H1 (cell line): ENCODE measurements at regions not wholly inside any gene's neighbourhood (a gene's known extent, or its start where the extent isn't known, plus 50 kb on each side); places are given as distances from the start of the nearest gene placed in this dataset.

ENCODE experiments used
- CTCF ChIA-PET: fragments of 300-600 bp; sonication (Branson Sonifier 250); formaldehyde crosslinking; loops from one replicate; lab custom pipeline; 2021; ENCODE audit not compliant: partially characterized antibody; lab: Charles Lee
- POLR2A ChIA-PET: fragments of 300-600 bp; sonication (Branson Sonifier 250); formaldehyde crosslinking; loops from one replicate; lab custom pipeline; 2021; ENCODE audit warnings: inconsistent platforms; ENCODE audit not compliant: partially characterized antibody; lab: Charles Lee
- DNase-seq, 2 experiments: peaks; one replicate each; pipeline versions ENCODE4 v3.0.0 to v3.0.0-alpha.2; 2010 to 2022; ENCODE audit warnings: low spot score in 2 of 2, low read depth in 1 of 2, mixed read lengths in 1 of 2
- FAIRE-seq: peaks from 2 replicates; lab custom pipeline; 2011; peaks lifted over from hg19 to GRCh38; lab: Jason Lieb, UNC
- H2AFZ ChIP-seq: 2 replicates; pipeline ENCODE4 v1.8.1; 2012; ENCODE audit warnings: low read length, inconsistent platforms
- H2AK5ac ChIP-seq: 2 replicates; pipeline ENCODE4 v1.6.1; 2013; ENCODE audit warnings: low read depth, low read length
- H2BK120ac ChIP-seq: replicated peaks from 2 replicates; pipeline ENCODE3; 2013; ENCODE audit warnings: low read depth, low read length, inconsistent platforms
- H2BK12ac ChIP-seq: 2 replicates; pipeline ENCODE4 v1.6.1; 2013; ENCODE audit warnings: low read depth, low read length
- H2BK15ac ChIP-seq: 2 replicates; pipeline ENCODE4 v1.6.1; 2013; ENCODE audit warnings: low read length
- H2BK20ac ChIP-seq: 2 replicates; pipeline ENCODE4 v1.6.1; 2013; ENCODE audit warnings: low read length
- H2BK5ac ChIP-seq: 2 replicates; pipeline ENCODE4 v1.6.1; 2013; ENCODE audit warnings: low read depth, low read length
- H3K14ac ChIP-seq: 2 replicates; pipeline ENCODE4 v1.6.1; 2013; ENCODE audit warnings: inconsistent platforms; ENCODE audit not compliant: insufficient read length
- H3K18ac ChIP-seq: 2 replicates; pipeline ENCODE4 v1.6.1; 2013; ENCODE audit warnings: low read length; ENCODE audit errors: extremely low read depth
- H3K23ac ChIP-seq: 2 replicates; pipeline ENCODE4 v1.6.1; 2013; ENCODE audit warnings: inconsistent platforms; ENCODE audit not compliant: insufficient read length
- H3K23me2 ChIP-seq: 2 replicates; pipeline ENCODE4 v1.6.1; 2013; ENCODE audit warnings: low read depth, low read length
- H3K27ac ChIP-seq: 2 replicates; pipeline ENCODE4 v1.6.1; 2011; ENCODE audit warnings: low read depth, low read length, inconsistent platforms
- H3K27me3 ChIP-seq, 4 experiments: replicated peaks in 1 of 4; 1 replicate in 1 of 4; 2 replicates in 3 of 4; pipeline versions ENCODE4 v1.6.1 to v1.8.1; 2011 to 2013; ENCODE audit warnings: low read length in 3 of 4, mild to moderate bottlenecking in 3 of 4, inconsistent platforms in 2 of 4, mixed read lengths in 2 of 4, moderate library complexity in 1 of 4; ENCODE audit not compliant: control insufficient read depth in 3 of 4, insufficient read depth in 3 of 4; ENCODE audit errors: extremely low read depth in 1 of 4
- H3K36me3 ChIP-seq, 4 experiments: 2 replicates each; pipeline versions ENCODE4 v1.6.1 to v1.8.1; 2011 to 2013; ENCODE audit warnings: mild to moderate bottlenecking in 4 of 4, low read length in 3 of 4, moderate library complexity in 2 of 4, control low read depth in 1 of 4, inconsistent platforms in 1 of 4; ENCODE audit not compliant: insufficient read depth in 4 of 4, control insufficient read depth in 2 of 4
- H3K4ac ChIP-seq: replicated peaks from 2 replicates; pipeline ENCODE3; 2013; ENCODE audit warnings: low read length, low read depth, mixed read lengths, inconsistent platforms; ENCODE audit not compliant: insufficient read length
- H3K4me1 ChIP-seq, 4 experiments: replicated peaks in 1 of 4; 1 replicate in 1 of 4; 2 replicates in 3 of 4; pipeline versions ENCODE4 v1.6.1 to v1.8.1; 2011 to 2013; ENCODE audit warnings: low read length in 3 of 4, inconsistent platforms in 2 of 4, mixed read lengths in 1 of 4; ENCODE audit not compliant: insufficient read depth in 4 of 4, control insufficient read depth in 3 of 4
- H3K4me2 ChIP-seq, 2 experiments: 2 replicates each; pipeline versions ENCODE4 v1.6.1 to v1.8.1; 2011 to 2013; ENCODE audit warnings: low read depth in 2 of 2, low read length in 2 of 2, control low read depth in 1 of 2, inconsistent platforms in 1 of 2, mild to moderate bottlenecking in 1 of 2; ENCODE audit not compliant: insufficient read depth in 1 of 2
- H3K4me3 ChIP-seq, 4 experiments: fragments of 200-600, 300-600 bp in 1 of 4; sonication (generic), shearing (Covaris generic), sonication (Bioruptor Twin) in 1 of 4; 2 replicates each; pipeline versions ENCODE4 v1.5.1 to v1.8.1; 2011 to 2016; ENCODE audit warnings: low read length in 4 of 4, low read depth in 3 of 4, control low read depth in 2 of 4, inconsistent platforms in 2 of 4, mild to moderate bottlenecking in 2 of 4, mixed read lengths in 1 of 4, moderate library complexity in 1 of 4; ENCODE audit not compliant: insufficient read depth in 2 of 4; ENCODE audit errors: extremely low read depth in 1 of 4
- H3K56ac ChIP-seq: replicated peaks from 2 replicates; pipeline ENCODE3; 2013; ENCODE audit warnings: low read depth, mild to moderate bottlenecking, mixed read lengths, low read length, inconsistent platforms; ENCODE audit not compliant: insufficient read length
- H3K79me1 ChIP-seq: 2 replicates; pipeline ENCODE4 v1.6.1; 2013; ENCODE audit warnings: low read depth, low read length, control low read depth
- H3K79me2 ChIP-seq, 2 experiments: 2 replicates each; pipeline versions ENCODE4 v1.6.1 to v1.8.1; 2012 to 2013; ENCODE audit warnings: low read length in 2 of 2, mild to moderate bottlenecking in 2 of 2, inconsistent platforms in 1 of 2; ENCODE audit not compliant: insufficient read depth in 2 of 2, control insufficient read depth in 1 of 2
- H3K9ac ChIP-seq, 4 experiments: replicated peaks in 1 of 4; 1 replicate in 1 of 4; 2 replicates in 3 of 4; pipeline versions ENCODE4 v1.6.1 to v1.8.1; 2011 to 2013; ENCODE audit warnings: low read depth in 3 of 4, low read length in 3 of 4, control low read depth in 2 of 4, mild to moderate bottlenecking in 2 of 4, moderate library complexity in 2 of 4, inconsistent platforms in 1 of 4; ENCODE audit errors: extremely low read depth in 1 of 4
- H3K9me3 ChIP-seq, 2 experiments: 2 replicates each; pipeline versions ENCODE4 v1.6.1 to v1.8.1; 2012 to 2013; ENCODE audit warnings: mild to moderate bottlenecking in 2 of 2, moderate library complexity in 2 of 2, control low read depth in 1 of 2, inconsistent platforms in 1 of 2, low read depth in 1 of 2, low read length in 1 of 2, mixed read lengths in 1 of 2; ENCODE audit not compliant: insufficient read depth in 2 of 2
- H4K20me1 ChIP-seq, 2 experiments: replicated peaks in 1 of 2; 2 replicates each; pipeline versions ENCODE3 to v1.8.1; 2011 to 2013; ENCODE audit warnings: inconsistent platforms in 2 of 2, low read length in 2 of 2, mild to moderate bottlenecking in 1 of 2; ENCODE audit not compliant: insufficient read depth in 2 of 2, control insufficient read depth in 1 of 2
- H4K5ac ChIP-seq: 2 replicates; pipeline ENCODE4 v1.6.1; 2013; ENCODE audit warnings: low read length, low read depth, mixed read lengths, inconsistent platforms; ENCODE audit not compliant: insufficient read length
- H4K8ac ChIP-seq: 2 replicates; pipeline ENCODE4 v1.8.0; 2013; ENCODE audit warnings: mild to moderate bottlenecking, moderate library complexity, low read length, inconsistent platforms; ENCODE audit not compliant: insufficient read depth; ENCODE audit errors: extremely low read depth
- H4K91ac ChIP-seq: replicated peaks from 2 replicates; pipeline ENCODE3; 2013; ENCODE audit warnings: low read length, mixed read lengths, inconsistent platforms; ENCODE audit not compliant: insufficient read length
- ASH2L ChIP-seq: fragments of 200-600, 300-600 bp; sonication (generic); IDR thresholded peaks from one replicate; pipeline ENCODE4 v1.7.1; 2017; ENCODE audit warnings: low read length
- POU5F1 ChIP-seq: IDR thresholded peaks from 2 replicates; pipeline ENCODE4 v1.6.1; 2011; ENCODE audit warnings: low read depth, mild to moderate bottlenecking, low read length, moderate library complexity
- SIRT6 ChIP-seq: IDR thresholded peaks from one replicate; pipeline ENCODE4 v1.7.1; 2012; ENCODE audit warnings: low read length, inconsistent platforms
- SP4 ChIP-seq: IDR thresholded peaks from 2 replicates; pipeline ENCODE4 v1.6.1; 2012; ENCODE audit warnings: low read length, inconsistent platforms
- WGBS, 2 experiments: shearing (Covaris generic) in 1 of 2; methylation state at CpG; one replicate each; pipeline versions ENCODE4 v1.1.6 to v1.1.7; 2013 to 2015; ENCODE audit warnings: low lambda C conversion rate in 2 of 2, mixed read lengths in 2 of 2, inconsistent platforms in 1 of 2, low coverage in 1 of 2, missing lambda C conversion rate in 1 of 2; ENCODE audit not compliant: insufficient replicate concordance in 2 of 2, insufficient coverage in 1 of 2, insufficient read length in 1 of 2; ENCODE audit errors: extremely low coverage in 1 of 2, missing lambda C conversion rate in 1 of 2; 5-methylcytosine and 5-hydroxymethylcytosine counted together

GRCh38 chr5:77906806-77907205 lies 130.7 kb upstream of the TBCA start:
- Histone ChIP-seq H3K79me1 (no peaks in the 10 kb centered on the region), H3K79me2 (no peaks in the 10 kb centered on the region), H3K9ac (no peak overlapping the region), H2BK5ac (no peak overlapping the region), H3K4ac (no peak overlapping the region), H3K14ac (no peak overlapping the region), H4K91ac (no peak overlapping the region), H2AK5ac (no peak overlapping the region), H2BK20ac (no peak overlapping the region), H3K56ac (no peak overlapping the region), H3K23ac (no peak overlapping the region), H3K18ac (no peak overlapping the region), H3K4me3 (no peak overlapping the region), H3K23me2 (no peaks in the 10 kb centered on the region), H2AFZ (no peak overlapping the region), H3K4me1 (peaks cover 0 to 3% (median 0%) of the 10 kb centered on the region in 4 experiments; a peak in 2 of 7 replicates), H4K5ac (no peak overlapping the region), H2BK12ac (no peak overlapping the region), H4K8ac (no peak overlapping the region), H3K36me3 (no peaks in the 10 kb centered on the region; a peak in 1 of 8 replicates), H3K9me3 (no peaks in the 10 kb centered on the region), H3K27me3 (no peaks in the 10 kb centered on the region), H4K20me1 (no peaks in the 10 kb centered on the region), H3K4me2 (no peak overlapping the region), H2BK120ac (no peak overlapping the region), H2BK15ac (no peak overlapping the region), H3K27ac (no peak overlapping the region)
- DNase-seq (no peak), FAIRE-seq (no peak)
- 90% methylated on average over 8 of the region's 8 CpGs; no CpG with 5 or more reads in 1 of the 2 experiments for WGBS, 2 experiments
- ChIA-PET CTCF (interaction anchor here (0.6 to 1.9 kb wide), 3 partner anchors 26 to 74 kb away, joined by 3 to 5 read pairs (median 3); no protein-coding TSS in a partner anchor), POLR2A (no interaction called here)
- TF ChIP-seq SIRT6 = no peak
- TF ChIP-seq SP4 = no peak
- no peak for TF ChIP-seq ASH2L
- no peak for TF ChIP-seq POU5F1
